Astrocyte (in vitro differentiated cells and primary cell): ENCODE measurements at regions not wholly inside any gene's neighbourhood (a gene's known extent, or its start where the extent isn't known, plus 50 kb on each side); places are given as distances from the start of the nearest gene placed in this dataset.

ENCODE experiments used
- EZH2 ChIP-seq: IDR thresholded peaks from 2 replicates; pipeline ENCODE4 v1.6.1; 2012; ENCODE audit warnings: mild to moderate bottlenecking, low read length, inconsistent platforms; ENCODE audit not compliant: insufficient read depth
- TF ChIP-seq, protein P1 (sequence below): IDR thresholded peaks from 2 replicates; pipeline ENCODE4 v1.5.1; 2011; ENCODE audit warnings: low read depth, mild to moderate bottlenecking, inconsistent platforms, low read length, moderate library complexity; ENCODE audit not compliant: insufficient read depth

DNA sequence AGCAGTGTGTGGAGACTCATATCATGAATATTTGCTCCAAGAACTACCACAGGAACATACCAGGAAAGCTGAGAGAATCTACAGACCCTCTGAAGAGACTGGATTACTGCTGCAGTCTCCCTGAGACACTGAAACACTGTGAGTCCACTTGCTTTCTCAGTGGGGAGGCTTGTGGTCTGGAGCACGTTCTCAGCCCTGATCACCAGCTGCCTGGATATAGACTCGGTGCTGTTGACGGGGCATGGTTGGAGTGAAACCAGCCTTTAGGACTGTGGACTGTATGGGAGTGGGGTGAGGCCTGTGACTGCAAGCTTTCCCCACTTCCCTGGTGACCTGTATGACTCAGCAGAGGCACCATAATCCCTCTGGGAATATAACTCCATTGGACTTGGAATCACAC is 525.8 kb upstream of the FBXO33 start:
- TF ChIP-seq EZH2 = no peak
- TF ChIP-seq, protein P1, sequence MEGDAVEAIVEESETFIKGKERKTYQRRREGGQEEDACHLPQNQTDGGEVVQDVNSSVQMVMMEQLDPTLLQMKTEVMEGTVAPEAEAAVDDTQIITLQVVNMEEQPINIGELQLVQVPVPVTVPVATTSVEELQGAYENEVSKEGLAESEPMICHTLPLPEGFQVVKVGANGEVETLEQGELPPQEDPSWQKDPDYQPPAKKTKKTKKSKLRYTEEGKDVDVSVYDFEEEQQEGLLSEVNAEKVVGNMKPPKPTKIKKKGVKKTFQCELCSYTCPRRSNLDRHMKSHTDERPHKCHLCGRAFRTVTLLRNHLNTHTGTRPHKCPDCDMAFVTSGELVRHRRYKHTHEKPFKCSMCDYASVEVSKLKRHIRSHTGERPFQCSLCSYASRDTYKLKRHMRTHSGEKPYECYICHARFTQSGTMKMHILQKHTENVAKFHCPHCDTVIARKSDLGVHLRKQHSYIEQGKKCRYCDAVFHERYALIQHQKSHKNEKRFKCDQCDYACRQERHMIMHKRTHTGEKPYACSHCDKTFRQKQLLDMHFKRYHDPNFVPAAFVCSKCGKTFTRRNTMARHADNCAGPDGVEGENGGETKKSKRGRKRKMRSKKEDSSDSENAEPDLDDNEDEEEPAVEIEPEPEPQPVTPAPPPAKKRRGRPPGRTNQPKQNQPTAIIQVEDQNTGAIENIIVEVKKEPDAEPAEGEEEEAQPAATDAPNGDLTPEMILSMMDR = no peak
